Upper lobe of left lung (tissue), 6 donors: ENCODE measurements at regions not wholly inside any gene's neighbourhood (a gene's known extent, or its start where the extent isn't known, plus 50 kb on each side); places are given as distances from the start of the nearest gene placed in this dataset.

ENCODE experiments used
- ATAC-seq, 2 donors: fragments of 200-7000 bp; cut with Tn5 transposase; one replicate each; pipeline ENCODE4 v1.9.1; 2022; ENCODE audit warnings: mild to moderate bottlenecking in 2 of 2, moderate library complexity in 2 of 2; ENCODE audit not compliant: low FRiP score in 2 of 2
- DNase-seq, 2 donors: peaks; one replicate each; pipeline ENCODE4 v3.0.0-alpha.2; 2019 to 2020
- H3K27ac ChIP-seq, 4 donors: fragments of 200-600 bp; sonication (generic); one replicate each; pipeline ENCODE4 v1.5.1; 2016 to 2019
- H3K27me3 ChIP-seq, 4 donors: fragments of 200-600 bp; sonication (generic); one replicate each; pipeline ENCODE4 v1.5.1; 2017 to 2019
- H3K36me3 ChIP-seq, 4 donors: fragments of 200-600 bp; sonication (generic); one replicate each; pipeline ENCODE4 v1.5.1; 2016 to 2019
- H3K4me1 ChIP-seq, 4 donors: fragments of 200-600 bp; sonication (generic); one replicate each; pipeline ENCODE4 v1.5.1; 2018 to 2019
- H3K4me3 ChIP-seq, 4 donors: fragments of 200-600 bp; sonication (generic); one replicate each; pipeline ENCODE4 v1.5.1; 2017 to 2019; ENCODE audit warnings: mild to moderate bottlenecking in 2 of 4, moderate library complexity in 1 of 4
- H3K9me3 ChIP-seq, 4 donors: fragments of 200-600 bp; sonication (generic); one replicate each; pipeline ENCODE4 v1.5.1; 2018 to 2019
- EP300 ChIP-seq, 4 donors: sonication (generic); formaldehyde crosslinking; IDR thresholded peaks; one replicate each; pipeline ENCODE4 v1.5.1; 2017; ENCODE audit warnings: antibody characterized with exemption in 4 of 4, control low read depth in 2 of 4
- POLR2A ChIP-seq, 4 donors: fragments of 450-650 bp; IDR thresholded peaks; one replicate each; pipeline ENCODE4 v1.5.1; 2016 to 2017; ENCODE audit warnings: antibody characterized with exemption in 4 of 4, mild to moderate bottlenecking in 2 of 4
- POLR2AphosphoS5 ChIP-seq, 2 donors: sonication (generic); formaldehyde crosslinking; IDR thresholded peaks; one replicate each; pipeline ENCODE4 v1.5.1; 2017; ENCODE audit warnings: antibody characterized with exemption in 2 of 2
- WGBS, 2 donors: methylation state at CpG; one replicate each; pipeline ENCODE4 v1.1.5; 2017 to 2018; 5-methylcytosine and 5-hydroxymethylcytosine counted together
- TF ChIP-seq, protein P1 (sequence below), 6 experiments: fragments of 450-650 bp in 4 of 6; fragments of 200-600 bp in 2 of 6; sonication (generic) in 2 of 6; IDR thresholded peaks; one replicate each; pipeline ENCODE4 v1.5.1; 2016 to 2019; ENCODE audit warnings: antibody characterized with exemption in 6 of 6
- donor health status: DM: no; HTN: no; CAD: no; lungs with moderate emphysema.
- donor health status: DM: no; HTN: yes; CAD: no; lungs with severe emphysema.

DNA sequence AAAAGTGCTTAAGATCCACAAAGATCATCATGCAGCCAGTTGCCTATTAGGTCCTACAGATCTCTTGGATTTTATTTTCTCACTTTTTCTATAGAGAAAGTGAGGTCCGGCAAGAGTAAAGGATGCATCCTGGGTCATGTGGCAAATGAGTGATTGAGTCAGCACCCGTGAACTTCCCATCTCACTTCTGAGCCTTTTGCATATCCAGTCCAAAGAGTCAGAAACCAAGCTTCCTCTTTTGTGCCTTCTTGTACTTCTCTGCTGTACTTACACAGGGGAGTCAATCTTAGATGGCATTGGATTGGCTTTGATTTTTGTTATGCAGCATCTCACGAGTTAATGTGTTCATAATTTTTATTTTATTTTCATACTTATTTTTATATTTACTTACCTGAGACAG, 114.2 kb upstream of the IRX5 start:
- H3K36me3 ChIP-seq: no peaks in the 10 kb centered on the region
- no peak for TF ChIP-seq POLR2A (IDR thresholded peaks at IDR 0.05)
- TF ChIP-seq EP300 (IDR thresholded peaks at IDR 0.05): no peak
- TF ChIP-seq, protein P1, sequence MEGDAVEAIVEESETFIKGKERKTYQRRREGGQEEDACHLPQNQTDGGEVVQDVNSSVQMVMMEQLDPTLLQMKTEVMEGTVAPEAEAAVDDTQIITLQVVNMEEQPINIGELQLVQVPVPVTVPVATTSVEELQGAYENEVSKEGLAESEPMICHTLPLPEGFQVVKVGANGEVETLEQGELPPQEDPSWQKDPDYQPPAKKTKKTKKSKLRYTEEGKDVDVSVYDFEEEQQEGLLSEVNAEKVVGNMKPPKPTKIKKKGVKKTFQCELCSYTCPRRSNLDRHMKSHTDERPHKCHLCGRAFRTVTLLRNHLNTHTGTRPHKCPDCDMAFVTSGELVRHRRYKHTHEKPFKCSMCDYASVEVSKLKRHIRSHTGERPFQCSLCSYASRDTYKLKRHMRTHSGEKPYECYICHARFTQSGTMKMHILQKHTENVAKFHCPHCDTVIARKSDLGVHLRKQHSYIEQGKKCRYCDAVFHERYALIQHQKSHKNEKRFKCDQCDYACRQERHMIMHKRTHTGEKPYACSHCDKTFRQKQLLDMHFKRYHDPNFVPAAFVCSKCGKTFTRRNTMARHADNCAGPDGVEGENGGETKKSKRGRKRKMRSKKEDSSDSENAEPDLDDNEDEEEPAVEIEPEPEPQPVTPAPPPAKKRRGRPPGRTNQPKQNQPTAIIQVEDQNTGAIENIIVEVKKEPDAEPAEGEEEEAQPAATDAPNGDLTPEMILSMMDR (IDR thresholded peaks at IDR 0.05): no peak
- no peak for TF ChIP-seq POLR2AphosphoS5 (IDR thresholded peaks at IDR 0.05)
- no peaks in the 10 kb centered on the region for H3K9me3 ChIP-seq
- WGBS, 2 donors: 31 to 56% methylated on average over 3 of the region's 3 CpGs
- no peak for ATAC-seq
- no peaks in the 10 kb centered on the region for H3K27me3 ChIP-seq
- H3K27ac ChIP-seq: no peak overlapping the region
- H3K4me1 ChIP-seq: no peaks in the 10 kb centered on the region
- H3K4me3 ChIP-seq: no peak overlapping the region
- no peak for DNase-seq

DNA sequence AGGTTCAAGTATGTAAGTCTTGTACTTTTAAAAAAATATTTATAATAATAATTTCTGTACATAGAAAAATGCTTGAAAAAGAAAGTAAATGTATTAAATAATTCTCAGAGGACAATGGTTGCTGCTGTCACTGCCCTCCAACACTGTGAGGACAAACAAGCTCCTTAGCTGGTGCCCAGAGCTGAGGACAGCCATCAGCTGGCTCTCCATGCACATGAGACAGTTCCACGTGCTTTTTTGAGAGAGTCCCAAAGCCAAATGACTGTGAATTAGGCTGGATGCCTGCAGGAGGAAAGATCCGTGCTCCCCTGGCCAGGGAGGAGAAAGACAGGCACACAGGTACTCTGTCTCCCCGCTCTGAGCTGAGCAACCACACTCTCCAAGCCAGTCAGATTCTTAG, 115.5 kb upstream of the IRX5 start:
- Histone ChIP-seq H3K27me3 (no peaks in the 10 kb centered on the region), H3K4me3 (no peak overlapping the region), H3K9me3 (no peaks in the 10 kb centered on the region), H3K27ac (no peak overlapping the region), H3K4me1 (no peaks in the 10 kb centered on the region), H3K36me3 (no peaks in the 10 kb centered on the region)
- ATAC-seq (no peak), DNase-seq (no peak)
- TF ChIP-seq POLR2A (IDR thresholded peaks at IDR 0.05) (no peak), POLR2AphosphoS5 (IDR thresholded peaks at IDR 0.05) (no peak), EP300 (IDR thresholded peaks at IDR 0.05) (no peak)
- TF ChIP-seq, protein P1 (IDR thresholded peaks at IDR 0.05): no peak
- WGBS, 2 donors: 46 to 68% methylated on average over 2 to 3 of the region's 3 CpGs

DNA sequence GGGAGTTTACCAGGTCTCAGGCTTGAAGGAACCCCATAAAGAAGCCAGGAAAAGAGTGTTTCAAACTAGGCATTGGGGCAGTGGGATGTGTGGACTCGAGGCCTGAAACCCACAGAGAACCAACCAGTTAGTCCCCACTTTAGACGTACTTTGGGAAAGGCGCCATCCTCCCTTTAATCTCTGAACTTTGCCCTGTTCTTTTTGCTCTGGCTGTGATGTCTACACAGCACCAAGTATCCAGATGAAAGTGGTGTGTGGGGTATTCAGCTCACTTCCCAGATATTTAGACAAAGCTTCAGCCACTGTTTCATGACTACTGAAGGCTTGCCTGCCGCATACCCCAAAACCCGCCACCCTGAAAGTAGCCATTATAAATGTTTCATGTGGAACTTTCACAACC, 116.9 kb upstream of the IRX5 start:
- WGBS, 2 donors: 90 to 92% methylated on average over 5 of the region's 5 CpGs
- no peaks in the 10 kb centered on the region for H3K9me3 ChIP-seq
- H3K4me1 ChIP-seq: no peaks in the 10 kb centered on the region
- no peak overlapping the region for H3K27ac ChIP-seq
- no peak for ATAC-seq
- no peak for DNase-seq
- H3K4me3 ChIP-seq: no peak overlapping the region
- no peaks in the 10 kb centered on the region for H3K36me3 ChIP-seq
- TF ChIP-seq, protein P1 (IDR thresholded peaks at IDR 0.05): no peak
- no peaks in the 10 kb centered on the region for H3K27me3 ChIP-seq

DNA sequence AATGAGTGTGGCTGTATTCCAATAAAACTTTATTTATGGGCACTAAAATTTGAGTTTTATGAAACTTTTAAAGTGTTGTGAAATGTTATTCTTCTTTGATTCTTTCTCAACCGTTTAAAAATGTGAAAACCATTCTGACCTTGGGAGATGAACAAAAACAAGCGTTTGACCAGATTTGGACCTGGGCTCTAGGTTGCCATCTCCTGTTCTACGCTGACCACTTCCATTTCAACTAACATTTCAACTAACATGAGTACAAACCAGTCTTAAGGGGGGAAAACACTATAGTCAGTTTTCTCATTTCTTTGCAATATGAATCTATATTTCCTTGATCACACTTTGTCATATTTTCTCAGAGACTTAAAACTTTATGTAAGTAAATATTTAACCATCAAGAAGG, 118.4 kb upstream of the IRX5 start:
- Histone ChIP-seq H3K27me3 (no peaks in the 10 kb centered on the region), H3K4me3 (no peak overlapping the region), H3K9me3 (no peaks in the 10 kb centered on the region), H3K36me3 (no peaks in the 10 kb centered on the region), H3K27ac (no peak overlapping the region), H3K4me1 (no peaks in the 10 kb centered on the region)
- DNase-seq: no peak
- ATAC-seq: no peak
- TF ChIP-seq POLR2AphosphoS5 (IDR thresholded peaks at IDR 0.05) (no peak), POLR2A (IDR thresholded peaks at IDR 0.05) (no peak), EP300 (IDR thresholded peaks at IDR 0.05) (no peak)
- TF ChIP-seq, protein P1 (IDR thresholded peaks at IDR 0.05): no peak
- 38 to 41% methylated on average over 3 of the region's 3 CpGs for WGBS, 2 donors

DNA sequence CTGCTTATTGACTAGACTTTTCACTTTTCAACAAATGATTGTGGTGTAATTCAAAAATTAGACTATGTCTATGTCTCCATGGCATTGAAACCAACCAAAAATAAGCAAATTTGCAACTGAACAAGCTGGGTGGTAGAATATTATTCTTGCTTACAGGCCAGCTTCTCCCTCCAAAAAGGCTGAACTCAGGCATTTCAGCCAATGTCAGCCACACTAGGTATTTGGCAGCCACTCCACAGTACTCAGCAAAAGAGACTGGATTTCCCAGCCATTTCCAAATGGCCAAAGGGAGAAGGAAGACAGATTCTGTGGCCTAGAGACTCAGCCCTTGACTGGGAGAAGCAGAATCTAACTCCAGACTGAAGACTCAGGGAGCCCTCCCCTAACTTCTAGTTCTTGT, 121.8 kb upstream of the IRX5 start:
- TF ChIP-seq, protein P1 (IDR thresholded peaks at IDR 0.05): no peak
- no peak for TF ChIP-seq EP300 (IDR thresholded peaks at IDR 0.05)
- no peak for TF ChIP-seq POLR2A (IDR thresholded peaks at IDR 0.05)
- TF ChIP-seq POLR2AphosphoS5 (IDR thresholded peaks at IDR 0.05): no peak
- Histone ChIP-seq H3K9me3 (no peaks in the 10 kb centered on the region), H3K27me3 (no peaks in the 10 kb centered on the region), H3K4me3 (no peak overlapping the region), H3K27ac (no peak overlapping the region), H3K36me3 (no peaks in the 10 kb centered on the region), H3K4me1 (no peaks in the 10 kb centered on the region)
- ATAC-seq: no peak
- no peak for DNase-seq
